GM23248 (cell line): ENCODE measurements at regions not wholly inside any gene's neighbourhood (a gene's known extent, or its start where the extent isn't known, plus 50 kb on each side); places are given as distances from the start of the nearest gene placed in this dataset.

ENCODE experiments used
- DNase-seq: peaks from one replicate; pipeline ENCODE4 v3.0.0-alpha.2; 2015
- H2AFZ ChIP-seq: fragments of 200-600 bp; sonication (generic); 2 replicates; pipeline ENCODE4 v1.6.1; 2016; ENCODE audit warnings: antibody characterized with exemption
- H3F3A ChIP-seq: fragments of 200-600 bp; sonication (generic); 2 replicates; pipeline ENCODE4 v1.6.1; 2016; ENCODE audit warnings: mild to moderate bottlenecking, antibody characterized with exemption, mixed run types; ENCODE audit not compliant: insufficient read depth
- H3K27ac ChIP-seq: fragments of 200-600 bp; sonication (generic); 2 replicates; pipeline ENCODE4 v1.5.1; 2016; ENCODE audit warnings: mild to moderate bottlenecking
- H3K27me3 ChIP-seq: fragments of 200-600 bp; sonication (generic); replicated peaks from 2 replicates; pipeline ENCODE4 v1.6.1; 2016; ENCODE audit warnings: mild to moderate bottlenecking; ENCODE audit not compliant: insufficient read depth
- H3K36me3 ChIP-seq: fragments of 200-600 bp; sonication (generic); 2 replicates; pipeline ENCODE4 v1.6.1; 2016; ENCODE audit warnings: low read depth, mild to moderate bottlenecking
- H3K4me1 ChIP-seq: fragments of 200-600 bp; sonication (generic); 2 replicates; pipeline ENCODE4 v1.6.1; 2016; ENCODE audit warnings: mild to moderate bottlenecking; ENCODE audit not compliant: insufficient read depth
- H3K4me2 ChIP-seq: fragments of 200-600 bp; sonication (generic); one replicate; pipeline ENCODE4 v1.6.1; 2016; ENCODE audit warnings: mild to moderate bottlenecking; ENCODE audit not compliant: unreplicated experiment
- H3K4me3 ChIP-seq: fragments of 200-600 bp; sonication (generic); 2 replicates; pipeline ENCODE4 v1.5.1; 2016; ENCODE audit warnings: mild to moderate bottlenecking
- H3K79me2 ChIP-seq: fragments of 200-600 bp; sonication (generic); 2 replicates; pipeline ENCODE4 v1.6.1; 2016; ENCODE audit warnings: mild to moderate bottlenecking; ENCODE audit not compliant: insufficient read depth
- H3K9ac ChIP-seq: fragments of 200-600 bp; sonication (generic); 2 replicates; pipeline ENCODE4 v1.6.1; 2016; ENCODE audit warnings: mild to moderate bottlenecking
- H3K9me2 ChIP-seq: fragments of 200-600 bp; sonication (generic); 2 replicates; pipeline ENCODE4 v1.6.1; 2016; ENCODE audit warnings: mixed run types, mild to moderate bottlenecking, moderate library complexity; ENCODE audit not compliant: insufficient read depth
- H3K9me3 ChIP-seq: fragments of 200-600 bp; sonication (generic); one replicate; pipeline ENCODE4 v1.6.1; 2017; ENCODE audit warnings: low read depth
- H4K20me1 ChIP-seq: fragments of 200-600 bp; sonication (generic); 2 replicates; pipeline ENCODE4 v1.6.0; 2016; ENCODE audit not compliant: insufficient read depth
- EZH2 ChIP-seq: fragments of 200-600 bp; sonication (generic); IDR thresholded peaks from 2 replicates; pipeline ENCODE4 v1.6.1; 2018; ENCODE audit warnings: antibody characterized with exemption, mild to moderate bottlenecking; ENCODE audit not compliant: insufficient read depth, poor library complexity, severe bottlenecking
- EZH2phosphoT487 ChIP-seq: fragments of 200-600 bp; sonication (generic); IDR thresholded peaks from 2 replicates; pipeline ENCODE4 v1.6.1; 2018; ENCODE audit warnings: antibody characterized with exemption, moderate library complexity, mild to moderate bottlenecking, low read depth; ENCODE audit not compliant: insufficient read depth
- WGBS, 2 experiments: methylation state at CpG; one replicate each; pipeline ENCODE4 v1.1.6; 2015 to 2017; ENCODE audit warnings: low lambda C conversion rate in 2 of 2, low coverage in 1 of 2; ENCODE audit errors: missing lambda C conversion rate in 2 of 2; 5-methylcytosine and 5-hydroxymethylcytosine counted together
- in situ Hi-C: fragments of 300-500 bp; cut with MboI; formaldehyde crosslinking; loops from 2 replicates; pipeline ENCODE4 v1.15.0; 2020

DNA sequence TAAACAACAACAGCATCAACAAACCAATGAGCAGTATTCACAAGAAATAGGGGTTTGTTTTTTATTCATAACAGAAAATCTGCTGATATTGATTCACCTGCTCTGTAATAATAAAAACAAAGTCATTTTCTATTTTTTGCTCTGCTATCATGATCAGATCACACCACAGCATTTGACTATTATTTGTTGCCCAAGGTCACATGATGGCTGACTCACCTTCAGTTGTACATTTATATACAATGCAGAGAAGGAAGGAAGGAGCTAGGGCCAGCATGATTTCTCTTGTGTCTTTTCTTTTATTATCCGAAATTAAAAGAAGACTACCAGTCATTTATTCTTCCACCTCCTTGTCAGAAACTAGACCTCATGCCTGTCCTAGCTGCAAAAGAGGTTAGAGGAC is 1427.7 kb upstream of the CELF4 start:
- no peak for DNase-seq
- in situ Hi-C loops, result no loop called here
- Histone ChIP-seq H2AFZ (no peak overlapping the region), H4K20me1 (no peaks in the 10 kb centered on the region), H3K27ac (no peak overlapping the region), H3K9ac (no peak overlapping the region), H3K9me3 (peaks cover 4% of the 10 kb centered on the region), H3K4me2 (no peak overlapping the region), H3K27me3 (no peaks in the 10 kb centered on the region), H3K9me2 (no peaks in the 10 kb centered on the region), H3K79me2 (no peaks in the 10 kb centered on the region), H3K4me1 (no peaks in the 10 kb centered on the region), H3K4me3 (no peak overlapping the region), H3F3A (no peaks in the 10 kb centered on the region), H3K36me3 (no peaks in the 10 kb centered on the region)
- no peak for TF ChIP-seq EZH2phosphoT487
- 16 to 24% methylated on average over 1 of the region's 1 CpG for WGBS, 2 experiments

GRCh38 chr18:38984968-38985367 is 1419.4 kb upstream of the CELF4 start:
- Histone ChIP-seq H3K9me3 (no peaks in the 10 kb centered on the region), H3K27me3 (no peaks in the 10 kb centered on the region), H3F3A (no peaks in the 10 kb centered on the region), H3K27ac (no peak overlapping the region), H3K4me2 (no peak overlapping the region), H3K9me2 (no peaks in the 10 kb centered on the region), H3K4me1 (no peaks in the 10 kb centered on the region), H3K4me3 (no peak overlapping the region), H4K20me1 (no peaks in the 10 kb centered on the region), H3K9ac (no peak overlapping the region), H2AFZ (no peak overlapping the region), H3K79me2 (no peaks in the 10 kb centered on the region), H3K36me3 (no peaks in the 10 kb centered on the region)
- no peak for DNase-seq
- in situ Hi-C loops, result no loop called here
- TF ChIP-seq EZH2phosphoT487 (no peak), EZH2 (no peak)

- Histone ChIP-seq H3K4me3 (no peak overlapping the region), H3K4me1 (no peaks in the 10 kb centered on the region), H3K9me3 (no peaks in the 10 kb centered on the region), H4K20me1 (no peaks in the 10 kb centered on the region), H3F3A (no peaks in the 10 kb centered on the region), H3K9me2 (no peaks in the 10 kb centered on the region), H3K4me2 (no peak overlapping the region), H3K27ac (no peak overlapping the region), H3K79me2 (no peaks in the 10 kb centered on the region), H2AFZ (no peak overlapping the region), H3K9ac (no peak overlapping the region), H3K36me3 (no peaks in the 10 kb centered on the region), H3K27me3 (no peaks in the 10 kb centered on the region)
- in situ Hi-C loops, result no loop called here
- no peak for DNase-seq
- 0 to 5% methylated on average over 1 of the region's 1 CpG for WGBS, 2 experiments
- TF ChIP-seq EZH2phosphoT487 (no peak), EZH2 (no peak)
Measured at GRCh38 chr18:38982072-38982471, 1416.5 kb upstream of the CELF4 start.

- no peak overlapping the region for H3K4me3 ChIP-seq
- no peaks in the 10 kb centered on the region for H3K27me3 ChIP-seq
- no peak overlapping the region for H3K4me2 ChIP-seq
- no peak overlapping the region for H3K27ac ChIP-seq
- no peaks in the 10 kb centered on the region for H3K79me2 ChIP-seq
- no peak overlapping the region for H2AFZ ChIP-seq
- in situ Hi-C loops, result no loop called here
- 1 to 4% methylated on average over 2 of the region's 2 CpGs for WGBS, 2 experiments
- no peaks in the 10 kb centered on the region for H3F3A ChIP-seq
- no peak for DNase-seq
- no peaks in the 10 kb centered on the region for H3K4me1 ChIP-seq
- H3K9me3 ChIP-seq, result no peaks in the 10 kb centered on the region
- no peak overlapping the region for H3K9ac ChIP-seq
- no peaks in the 10 kb centered on the region for H3K36me3 ChIP-seq
- TF ChIP-seq EZH2phosphoT487 (no peak), EZH2 (no peak)
- no peaks in the 10 kb centered on the region for H3K9me2 ChIP-seq
- no peaks in the 10 kb centered on the region for H4K20me1 ChIP-seq
Measured at GRCh38 chr18:38981389-38981788, 1415.8 kb upstream of the CELF4 start.

- in situ Hi-C loops, result no loop called here
- H4K20me1 ChIP-seq, result no peaks in the 10 kb centered on the region
- H3K4me2 ChIP-seq, result no peak overlapping the region
- TF ChIP-seq EZH2phosphoT487, result no peak
- TF ChIP-seq EZH2, result no peak
- no peak overlapping the region for H3K4me3 ChIP-seq
- no peaks in the 10 kb centered on the region for H3F3A ChIP-seq
- H3K4me1 ChIP-seq, result no peaks in the 10 kb centered on the region
- H3K79me2 ChIP-seq, result no peaks in the 10 kb centered on the region
- H3K36me3 ChIP-seq, result no peaks in the 10 kb centered on the region
- no peak overlapping the region for H3K9ac ChIP-seq
- H2AFZ ChIP-seq, result no peak overlapping the region
- H3K27me3 ChIP-seq, result no peaks in the 10 kb centered on the region
- no peak for DNase-seq
- no peak overlapping the region for H3K27ac ChIP-seq
- H3K9me3 ChIP-seq, result no peaks in the 10 kb centered on the region
- no peaks in the 10 kb centered on the region for H3K9me2 ChIP-seq
Measured at GRCh38 chr18:38980420-38980819, 1414.8 kb upstream of the CELF4 start.
